Hematopoietic multipotent progenitor cell treated with erythropoietin and hydrocortisone succinate and interleukin-3 and kit ligand, for 8 days (in vitro differentiated cells): ENCODE measurements at regions not wholly inside any gene's neighbourhood (a gene's known extent, or its start where the extent isn't known, plus 50 kb on each side); places are given as distances from the start of the nearest gene placed in this dataset.
A peak's percentile ranks its signal among the peaks of the same experiment; 100 is the strongest.
"Not testable (repeated sequence)": the region's sequence is repeated elsewhere in the genome, so short reads cannot be mapped to it uniquely, and the experiment has no call there.

Source experiments
- DNase-seq: peaks from one replicate; pipeline ENCODE4 v3.0.0-alpha.2; 2015

DNA sequence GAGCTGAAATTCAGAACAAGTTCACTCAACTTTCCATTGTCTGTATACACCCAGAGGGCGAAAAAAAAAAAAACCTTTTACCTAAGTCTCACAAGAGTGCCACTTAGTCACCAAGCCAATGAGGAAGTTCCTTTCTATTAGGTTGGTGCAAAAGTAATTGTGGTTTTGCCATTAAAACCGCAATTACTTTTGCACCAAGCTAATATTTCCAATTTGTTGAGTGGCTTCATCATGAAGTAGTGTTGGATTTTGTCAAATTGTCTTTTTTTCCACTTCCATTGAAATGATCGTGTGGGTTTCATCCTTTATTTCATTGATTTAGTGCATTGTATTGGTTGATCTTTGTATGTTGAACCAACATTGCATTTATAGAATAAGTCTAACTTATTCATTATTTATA is 253.9 kb downstream of the ZIC4 start:
- DNase-seq = no peak

DNA sequence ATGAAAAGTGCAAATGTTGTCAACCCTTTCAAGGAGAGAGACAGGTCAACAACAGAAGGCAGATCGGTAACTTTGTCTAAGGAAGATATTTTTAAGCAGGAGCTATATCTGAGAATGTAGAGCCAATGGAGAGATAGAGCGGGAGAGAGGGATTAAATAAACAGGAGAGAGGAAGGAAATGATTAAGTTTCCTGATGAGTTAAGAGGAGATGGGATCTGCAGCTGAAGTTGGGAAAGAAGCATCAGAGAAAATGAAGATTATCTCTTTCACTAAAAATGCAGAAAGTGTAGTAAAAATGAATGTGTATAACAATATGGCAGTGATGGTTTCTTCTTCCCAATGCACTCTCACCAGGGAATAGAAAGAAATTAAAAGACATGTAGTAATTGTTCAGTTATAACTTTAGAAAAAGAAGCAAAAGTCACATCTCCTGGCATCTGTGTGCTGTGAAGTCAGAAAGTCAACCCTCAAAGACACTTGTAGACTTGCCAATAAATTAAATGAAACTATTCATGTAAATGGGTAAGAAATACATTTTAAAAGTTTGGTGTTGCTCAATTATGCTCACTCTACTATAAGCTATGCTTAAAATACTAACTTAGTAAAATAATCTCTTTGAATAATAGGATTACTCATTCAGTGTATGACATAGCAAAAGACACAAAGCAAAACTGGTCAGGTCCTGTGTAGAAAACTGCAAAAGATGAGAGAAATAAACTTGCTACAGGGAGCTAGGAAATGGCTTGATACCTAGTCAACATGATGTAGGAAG is 264.6 kb downstream of the ZIC4 start:
- no peak for DNase-seq

DNA sequence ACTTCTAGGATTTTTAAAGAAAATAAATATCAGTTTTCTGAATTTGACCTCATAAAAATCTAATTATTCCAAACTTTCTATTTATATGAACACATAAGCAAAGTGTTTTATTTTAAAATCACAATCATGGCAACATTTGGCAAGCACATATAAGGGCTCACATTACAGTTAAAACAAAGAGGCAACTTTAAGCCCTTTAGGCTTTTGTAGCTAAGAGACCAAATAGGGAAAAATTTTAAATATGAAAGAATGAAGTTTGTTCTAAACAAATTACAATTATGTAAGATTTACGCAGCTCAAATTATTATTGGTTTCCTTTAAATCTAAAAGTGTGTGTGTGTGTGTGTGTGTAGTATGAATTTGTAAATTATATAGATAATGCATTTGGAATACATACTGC is 267.0 kb downstream of the ZIC4 start:
- DNase-seq = no peak

DNA sequence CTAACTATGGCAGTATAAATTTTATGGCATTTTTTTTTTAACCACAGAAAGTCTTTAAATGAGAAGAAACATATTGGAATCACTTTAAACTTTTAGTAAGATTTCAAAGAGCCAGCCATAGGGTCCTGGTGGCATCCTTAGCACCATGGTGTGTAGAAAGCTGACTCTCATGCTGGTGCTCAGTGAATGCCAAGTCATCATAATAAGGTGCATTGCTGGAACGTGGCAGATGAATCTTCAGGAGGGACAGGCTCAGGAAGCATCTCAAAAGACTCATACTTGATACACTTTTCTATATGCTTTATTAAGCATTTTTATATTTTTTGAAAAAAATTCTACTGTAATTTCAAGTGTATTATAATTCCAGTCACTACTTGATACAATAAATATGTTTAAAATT is 274.2 kb downstream of the ZIC4 start:
- no peak for DNase-seq

DNA sequence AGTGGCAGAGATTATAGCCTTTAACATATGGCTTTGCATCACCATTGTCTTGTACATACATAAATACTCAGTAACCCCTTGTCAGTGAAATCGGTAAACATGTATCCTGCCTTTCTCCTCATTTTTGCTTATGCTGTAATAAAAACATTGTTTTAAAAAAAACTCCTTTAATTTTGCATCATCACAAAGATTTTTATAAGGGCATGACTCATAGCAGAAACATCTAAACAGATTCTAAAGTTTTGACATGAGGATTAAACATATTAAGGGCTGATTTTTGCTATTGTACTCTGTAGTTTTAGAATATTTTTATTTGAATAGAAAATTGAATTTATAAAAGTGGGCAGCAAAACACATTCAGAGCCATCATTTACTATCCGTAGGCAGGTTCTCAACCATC is 275.9 kb downstream of the ZIC4 start:
- DNase-seq = no peak

DNA sequence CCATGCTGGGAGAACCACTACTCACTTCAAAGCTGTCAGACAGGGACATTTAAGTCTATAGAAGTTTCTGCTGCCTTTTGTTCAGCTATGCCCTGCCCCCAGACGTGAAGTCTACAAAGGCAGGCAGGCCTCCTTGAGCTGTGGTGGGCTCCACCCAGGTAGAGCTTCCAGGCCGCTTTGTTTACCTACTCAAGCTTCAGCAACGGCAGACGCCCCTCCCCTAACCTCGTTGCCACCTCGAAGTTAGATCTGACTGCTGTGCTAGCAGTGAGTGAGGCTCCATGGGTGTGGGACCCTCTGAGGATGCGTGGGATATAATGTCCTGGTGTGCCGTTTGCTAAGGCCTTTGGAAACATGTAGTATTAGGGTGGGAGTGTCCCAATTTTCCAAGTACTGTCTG is 276.7 kb downstream of the ZIC4 start:
- DNase-seq = no peak

DNA sequence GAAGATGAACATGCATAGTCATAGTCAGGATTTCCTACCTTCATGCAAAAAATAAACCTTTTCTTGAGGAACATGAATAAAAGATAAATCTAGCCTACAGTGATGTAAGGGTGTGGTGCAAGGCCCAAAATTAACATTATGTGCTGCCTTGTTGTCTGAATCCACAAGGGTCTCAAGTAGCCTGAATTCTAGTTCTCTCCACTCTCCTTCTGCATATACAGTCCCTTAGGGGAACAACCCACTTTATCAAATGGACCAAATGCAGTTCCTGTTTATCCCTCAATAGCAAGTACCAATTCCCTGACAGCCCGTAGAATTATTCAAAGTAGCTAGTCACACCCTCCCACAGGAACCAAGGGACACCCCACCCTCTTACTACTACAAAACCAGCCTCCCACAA is 284.0 kb downstream of the ZIC4 start:
- DNase-seq = no peak

DNA sequence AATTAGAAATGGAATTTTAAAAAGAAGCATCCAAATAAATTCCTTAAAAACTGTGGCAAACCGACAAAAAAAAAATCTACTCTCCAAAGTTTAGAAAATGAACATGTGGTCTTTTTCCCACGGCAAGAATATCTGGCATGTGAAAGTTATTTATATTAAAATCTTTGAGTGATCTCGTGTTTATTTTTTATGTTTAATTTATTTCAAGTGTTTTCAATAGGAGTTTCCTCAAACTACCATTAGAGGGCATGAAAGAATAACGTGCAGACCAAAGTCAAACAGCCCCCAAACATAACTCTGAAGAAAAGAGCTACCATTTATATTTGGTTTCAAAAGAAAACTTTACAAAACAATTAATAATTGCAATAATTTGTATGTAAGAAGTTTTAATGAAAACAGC is 286.4 kb downstream of the ZIC4 start:
- peak; percentile 1 for DNase-seq

DNA sequence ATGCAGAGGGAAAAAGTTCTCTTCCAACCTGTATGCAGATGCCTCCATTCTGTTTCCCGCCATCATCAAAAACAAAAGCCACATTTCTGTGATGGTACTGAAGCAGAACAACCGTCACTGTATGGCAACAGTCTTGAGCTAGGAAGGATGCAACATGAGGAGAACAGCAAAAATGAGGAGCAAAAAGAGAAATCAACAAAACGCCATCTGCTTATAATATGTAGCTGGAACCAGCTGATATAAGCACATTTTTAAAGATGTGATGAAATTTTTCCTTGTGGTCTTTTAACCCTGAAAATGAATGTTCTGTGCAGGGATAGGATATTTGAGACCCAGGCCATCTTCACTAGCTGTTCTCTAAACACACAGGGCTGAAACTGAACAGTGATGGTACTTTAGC is 287.0 kb downstream of the ZIC4 start:
- no peak for DNase-seq

DNA sequence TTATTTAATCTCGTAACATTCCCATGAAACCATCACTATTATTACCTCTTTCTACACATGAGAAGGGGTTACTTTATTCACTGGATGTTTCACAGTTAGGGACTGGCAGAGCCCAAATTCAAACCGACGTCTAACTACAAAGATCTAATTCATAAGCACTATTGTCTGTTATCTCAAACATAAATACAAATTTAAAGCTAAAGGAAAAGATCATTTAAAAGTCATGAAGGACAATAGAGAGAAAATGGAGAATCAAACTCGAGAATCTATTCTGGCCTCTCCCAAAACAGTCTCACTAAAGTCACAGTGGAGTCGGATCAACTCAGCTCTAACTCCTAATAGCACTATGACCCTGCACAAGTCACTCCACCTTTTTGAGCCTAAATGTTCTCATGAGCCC is 287.7 kb downstream of the ZIC4 start:
- no peak for DNase-seq

DNA sequence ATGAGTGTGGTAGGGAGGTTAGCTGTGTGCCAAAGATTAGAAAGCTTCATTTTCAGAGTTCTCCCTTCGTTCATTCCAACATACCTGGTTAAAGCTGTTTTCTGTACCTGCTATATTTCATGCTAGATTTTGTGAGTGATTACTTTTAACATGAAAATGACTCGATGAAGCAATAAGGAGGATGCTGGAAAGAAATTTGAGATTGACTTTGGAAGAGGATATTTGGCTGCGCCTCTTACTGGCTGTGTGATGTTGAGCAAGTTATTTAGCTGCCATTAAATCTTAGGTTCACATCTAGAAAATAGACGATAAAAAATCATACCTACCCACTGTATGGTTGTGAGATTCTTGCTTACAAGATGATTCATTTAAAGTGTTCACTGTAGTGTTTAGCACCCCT is 288.7 kb downstream of the ZIC4 start:
- no peak for DNase-seq

DNA sequence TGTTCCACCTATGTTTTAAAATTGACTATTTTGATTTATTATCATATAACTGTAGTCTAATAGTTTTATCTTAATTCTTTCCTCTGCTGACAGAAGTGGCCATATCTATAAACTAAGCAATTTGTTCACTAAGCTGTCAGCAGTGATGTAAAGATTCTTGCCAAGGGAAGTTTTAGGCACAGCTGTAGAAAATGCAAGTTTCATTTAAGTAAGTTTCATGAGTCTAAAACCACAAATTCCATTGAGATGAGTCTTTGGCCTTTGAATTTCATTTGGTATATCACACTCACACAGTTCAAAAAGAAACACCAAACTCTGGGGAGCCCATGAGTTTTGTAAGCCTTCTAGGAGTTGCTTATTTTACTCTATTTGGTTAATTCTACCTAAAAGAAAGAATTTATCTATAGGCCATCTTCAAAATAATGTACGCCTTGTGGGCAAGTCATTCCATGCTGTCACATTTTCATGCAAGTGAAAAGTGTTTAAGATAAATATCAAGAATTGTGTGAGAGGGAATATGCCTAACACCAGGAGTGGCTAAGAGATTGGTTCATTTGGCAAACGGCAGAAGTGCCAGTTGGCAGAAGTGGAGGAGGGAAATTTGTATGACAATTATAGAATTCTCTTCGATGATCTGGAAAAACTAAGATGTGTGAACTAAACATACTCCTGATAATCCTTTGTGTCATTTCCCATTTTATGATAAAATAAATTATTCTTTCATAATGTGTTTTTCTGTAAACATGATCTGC is 292.9 kb downstream of the ZIC4 start:
- DNase-seq = no peak

DNA sequence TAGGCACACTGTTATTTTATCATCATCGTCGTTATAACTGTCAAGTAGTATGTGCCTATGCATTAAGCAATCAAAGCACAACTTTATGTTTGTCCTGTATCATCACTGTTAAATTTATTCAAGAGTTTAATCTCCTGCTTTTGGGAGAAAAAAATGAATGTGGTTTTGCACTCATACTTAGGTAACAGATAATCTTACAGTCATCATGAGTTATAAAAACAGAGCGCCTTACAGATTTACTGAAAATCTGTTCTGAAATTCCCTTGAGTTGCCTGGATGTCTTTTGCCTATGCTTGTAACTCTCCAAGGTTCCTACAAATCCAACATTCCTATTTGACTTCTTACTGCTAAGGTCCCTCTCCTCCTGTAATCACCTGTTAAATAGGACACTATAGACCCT is 307.3 kb downstream of the ZIC4 start:
- DNase-seq = no peak

DNA sequence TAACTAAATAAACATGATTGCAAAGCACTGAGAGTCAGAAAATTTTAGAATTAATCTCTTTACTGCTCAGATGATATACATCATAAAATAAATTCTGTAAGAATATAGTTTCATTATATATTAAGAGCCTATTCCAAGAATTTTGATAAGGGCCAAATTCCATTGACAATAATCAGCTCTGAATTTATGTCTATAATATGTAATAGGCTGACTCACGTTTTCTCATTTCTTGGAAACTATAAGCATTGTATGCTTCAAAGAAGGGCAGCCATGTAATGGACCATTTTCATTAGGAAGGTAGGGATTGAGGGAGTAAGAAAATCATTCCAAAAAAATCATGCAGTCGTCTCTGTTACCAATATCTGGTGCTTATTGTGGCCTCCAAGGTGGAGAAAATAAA is 315.9 kb downstream of the ZIC4 start:
- DNase-seq = no peak

DNA sequence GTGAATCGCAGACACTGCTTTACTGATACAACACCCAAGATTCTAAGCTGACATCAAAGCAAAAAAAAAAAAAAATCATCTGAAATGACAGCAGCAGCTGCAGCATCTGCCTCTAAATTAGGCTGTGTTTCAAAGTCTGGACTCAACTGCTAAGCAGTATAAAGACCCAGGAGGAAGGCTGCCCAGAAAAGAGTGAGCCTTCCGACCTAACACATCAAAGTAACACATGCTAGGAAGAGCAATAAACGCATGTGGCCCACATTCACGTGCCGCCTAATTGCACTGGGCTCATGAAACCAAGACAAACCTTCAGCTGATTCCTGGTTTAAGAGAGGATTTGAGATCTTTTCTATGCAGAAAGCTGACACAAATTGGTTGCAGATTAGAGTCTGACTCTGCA is 317.1 kb downstream of the ZIC4 start:
- DNase-seq = no peak

DNA sequence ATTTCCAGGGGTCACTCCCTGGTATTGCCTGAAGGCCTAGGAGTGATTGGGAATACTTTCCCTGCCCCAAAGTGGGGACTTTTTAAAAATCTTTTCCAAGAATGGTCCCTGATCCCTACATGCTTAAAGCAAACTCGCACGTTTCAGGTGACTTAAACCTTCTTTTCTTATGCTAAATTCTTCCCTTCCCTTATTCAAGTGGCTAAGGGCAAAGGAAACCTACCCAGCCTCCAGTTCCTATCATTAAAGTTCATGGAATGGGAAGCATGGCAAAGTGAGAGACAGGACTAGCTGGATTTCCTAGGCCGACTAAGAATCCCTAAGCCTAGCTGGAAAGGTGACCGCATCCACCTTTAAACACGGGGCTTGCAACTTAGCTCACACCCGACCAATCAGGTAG is 346.8 kb downstream of the ZIC4 start:
- DNase-seq = not testable (repeated sequence)

DNA sequence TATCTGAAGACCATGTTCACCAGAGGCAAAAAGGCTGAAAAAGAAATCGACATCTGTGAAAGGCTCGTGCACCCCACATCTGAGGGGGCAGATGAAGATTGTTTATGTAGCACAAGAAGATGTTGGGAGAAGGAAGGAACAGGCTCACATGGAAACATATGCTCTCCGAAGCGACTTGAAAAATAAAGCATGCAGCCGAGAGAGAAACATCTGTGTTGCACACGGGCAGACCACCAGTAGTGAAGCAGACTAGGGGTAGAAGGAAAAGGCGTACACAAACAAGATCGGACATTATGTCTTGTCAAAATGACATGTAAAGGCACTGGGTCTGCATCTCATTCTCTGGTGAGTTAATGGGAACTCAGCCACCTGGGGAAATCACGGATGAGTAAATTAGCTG is 356.5 kb downstream of the ZIC4 start:
- no peak for DNase-seq

DNA sequence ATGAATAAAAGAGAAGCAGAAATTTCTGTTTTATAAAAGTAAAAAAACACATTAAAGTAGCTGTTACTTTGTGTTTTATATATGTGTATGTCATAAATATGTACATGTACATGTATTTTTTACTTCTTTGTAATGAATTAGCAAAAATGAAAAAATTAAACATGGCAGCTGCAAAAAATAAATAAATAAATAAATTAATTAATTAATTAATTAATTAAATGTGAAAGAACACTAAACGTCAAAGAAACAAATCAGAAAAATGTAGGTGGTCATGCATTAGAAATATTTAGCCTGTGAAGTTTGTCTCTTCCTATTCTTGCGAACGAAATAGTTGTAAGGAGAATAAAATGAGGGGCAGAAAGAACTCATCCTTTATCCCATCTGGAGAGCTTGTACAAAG is 357.0 kb downstream of the ZIC4 start:
- DNase-seq = no peak

DNA sequence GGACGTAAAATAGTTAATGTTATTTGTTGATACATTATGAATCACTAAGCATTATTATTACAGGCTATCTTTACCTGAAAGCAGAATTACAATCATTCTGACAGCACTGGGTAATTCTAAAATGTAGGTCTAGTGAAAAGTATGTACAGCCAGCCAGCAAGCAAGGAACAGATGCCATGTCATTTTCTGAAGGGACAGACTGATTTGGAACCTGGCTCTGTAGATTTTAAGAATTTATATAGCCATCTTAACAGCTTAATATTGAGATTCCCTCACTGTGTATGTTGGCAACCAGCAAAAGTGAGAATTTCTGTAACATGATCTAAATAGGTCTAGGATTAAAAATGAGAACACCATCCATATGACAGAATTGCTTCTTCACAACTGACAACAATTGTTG is 359.4 kb downstream of the ZIC4 start:
- no peak for DNase-seq

DNA sequence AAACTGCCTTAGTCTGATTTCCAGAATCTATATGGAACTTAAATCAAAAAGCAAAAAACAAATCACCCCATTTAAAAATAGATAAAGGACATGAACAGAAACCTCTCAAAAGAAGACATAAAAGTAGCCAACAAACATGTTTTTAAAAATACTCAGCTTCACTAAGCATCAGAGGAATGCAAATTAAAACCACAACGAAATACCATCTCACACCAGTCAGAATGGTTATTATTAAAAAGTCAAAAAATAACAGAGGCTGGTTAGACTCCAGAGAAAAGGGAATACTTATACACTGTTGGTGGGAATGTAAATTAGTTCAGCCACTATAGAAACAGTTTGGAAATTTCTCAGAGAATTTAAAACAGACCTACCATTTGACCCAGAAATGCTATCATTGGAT is 367.9 kb downstream of the ZIC4 start:
- DNase-seq = no peak

DNA sequence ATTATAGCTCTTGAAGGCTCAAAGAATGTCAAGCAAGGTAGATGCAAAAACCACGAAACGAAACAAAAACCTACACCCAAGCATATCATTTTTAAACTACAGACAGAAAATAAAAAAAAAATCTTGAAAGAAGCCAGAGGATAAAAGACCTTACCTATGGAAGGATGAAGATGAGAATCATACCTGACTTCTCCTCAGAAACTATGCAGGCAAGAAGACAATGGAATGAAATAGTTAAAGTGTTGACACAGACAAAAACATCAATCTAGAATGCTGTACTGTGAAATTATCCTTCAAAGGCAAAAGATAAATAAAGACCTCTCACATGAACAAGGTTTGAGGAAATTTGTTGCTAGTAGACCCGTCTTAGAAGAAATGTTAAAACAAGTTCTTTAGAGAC is 372.0 kb downstream of the ZIC4 start:
- DNase-seq = no peak

DNA sequence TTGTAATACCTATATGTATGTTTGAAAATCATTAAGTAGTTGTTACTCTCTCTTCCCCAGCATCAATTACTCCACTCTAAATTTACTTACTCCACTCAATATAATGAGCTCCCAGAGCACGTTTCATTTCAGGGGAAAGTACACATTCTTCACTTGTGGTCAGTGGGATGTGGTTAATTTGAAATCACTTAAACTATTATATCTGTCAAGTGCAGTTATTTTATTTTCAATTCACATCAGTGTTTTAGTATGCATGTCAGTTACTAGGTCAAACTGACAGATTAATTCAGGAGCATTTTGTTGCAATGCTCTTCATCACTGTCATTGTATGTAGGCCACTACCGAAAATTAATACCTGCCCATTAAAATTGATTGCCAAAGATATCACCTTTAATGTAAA is 376.1 kb downstream of the ZIC4 start:
- DNase-seq = no peak

DNA sequence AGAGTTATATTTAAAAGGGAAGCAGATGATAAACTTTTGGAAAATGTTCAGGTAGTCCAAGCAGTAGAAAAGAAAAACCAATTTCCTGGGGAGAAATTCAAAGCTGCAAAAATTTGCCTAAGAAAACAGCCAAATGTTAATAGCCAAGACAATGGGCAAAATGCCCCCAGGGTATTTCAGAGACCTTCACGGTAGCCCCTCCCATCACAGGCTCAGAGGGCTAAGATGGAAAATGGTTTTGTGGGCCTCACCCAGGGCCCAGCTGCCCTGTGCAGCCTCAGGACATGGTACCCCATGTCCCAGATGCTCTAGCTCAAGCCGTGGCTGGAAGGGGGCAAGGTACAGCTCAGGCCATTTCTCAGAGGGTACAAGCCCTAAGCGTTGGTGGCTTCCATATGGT is 391.0 kb downstream of the ZIC4 start:
- DNase-seq = no peak

DNA sequence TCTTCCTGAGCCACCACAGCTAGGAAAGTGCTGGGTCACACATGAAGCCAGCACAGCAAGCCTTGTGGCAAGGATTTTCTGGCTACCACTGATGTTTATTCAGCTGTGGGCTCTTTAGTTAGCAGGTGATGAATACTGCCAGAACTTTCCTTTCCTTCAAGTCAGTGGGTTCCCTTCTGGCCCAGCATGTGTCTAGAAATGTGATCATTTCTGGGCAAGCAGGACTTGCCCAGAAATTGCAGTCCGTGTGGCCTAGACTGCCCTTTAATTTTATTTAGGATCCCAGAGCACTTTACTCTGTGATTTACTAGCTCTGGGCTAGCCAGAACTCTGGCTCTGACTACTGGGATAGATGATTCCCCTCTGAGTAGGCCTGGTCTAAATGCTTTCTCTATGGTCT is 397.5 kb downstream of the ZIC4 start:
- no peak for DNase-seq

DNA sequence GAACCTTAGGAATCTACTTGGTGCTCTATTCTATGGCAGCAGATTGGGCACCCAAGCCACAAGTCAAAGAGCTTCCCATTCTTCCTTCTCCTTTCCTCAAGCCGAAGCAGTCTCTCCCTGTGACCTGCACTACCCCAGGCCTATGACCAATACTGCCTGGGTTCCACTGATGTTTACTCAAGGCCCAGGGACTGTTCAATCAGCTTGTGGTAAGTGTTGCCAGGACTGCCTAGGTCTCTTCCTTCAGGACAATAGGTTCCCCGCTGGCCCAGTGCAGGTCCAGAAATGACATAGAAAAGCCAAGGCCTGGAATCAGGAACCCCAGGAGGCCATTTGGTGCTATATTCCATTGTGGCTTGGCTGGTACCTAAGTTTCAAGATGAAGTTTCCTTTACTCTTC is 397.9 kb downstream of the ZIC4 start:
- DNase-seq = no peak
